AG09309 (cell line): ENCODE measurements at regions not wholly inside any gene's neighbourhood (a gene's known extent, or its start where the extent isn't known, plus 50 kb on each side); places are given as distances from the start of the nearest gene placed in this dataset.

ENCODE experiments used
- DNase-seq: peaks from one replicate; pipeline ENCODE4 v3.0.0-alpha.2; 2010; ENCODE audit warnings: low read depth
- H3K4me3 ChIP-seq: 2 replicates; pipeline ENCODE4 v1.5.1; 2011; ENCODE audit warnings: mild to moderate bottlenecking, low read depth, low read length, moderate library complexity; ENCODE audit not compliant: control insufficient read depth
- CTCF ChIP-seq: IDR thresholded peaks from 2 replicates; pipeline ENCODE4 v1.5.1; 2011; ENCODE audit warnings: mild to moderate bottlenecking, low read depth, low read length, inconsistent platforms; ENCODE audit not compliant: insufficient read depth, control insufficient read depth; ENCODE audit errors: missing control alignments

- no peak for TF ChIP-seq CTCF
- no peak overlapping the region for H3K4me3 ChIP-seq
- DNase-seq: no peak
Observed at GRCh38 chr9:16039988-16040761, 487.3 kb downstream of the CCDC171 start.

- no peak overlapping the region for H3K4me3 ChIP-seq
- DNase-seq: no peak
- no peak for TF ChIP-seq CTCF
Observed at GRCh38 chr9:16043756-16044578, 491.1 kb downstream of the CCDC171 start.

GRCh38 chr9:16044579-16044881 is 491.7 kb downstream of the CCDC171 start:
- no peak for DNase-seq
- no peak for TF ChIP-seq CTCF

GRCh38 chr9:16045651-16046280 is 492.9 kb downstream of the CCDC171 start:
- no peak overlapping the region for H3K4me3 ChIP-seq
- TF ChIP-seq CTCF: no peak
- DNase-seq: no peak

More at GRCh38 chr9:16044579-16044881, 491.7 kb downstream of the CCDC171 start:
- no peak overlapping the region for H3K4me3 ChIP-seq

- H3K4me3 ChIP-seq: no peak overlapping the region
- no peak for DNase-seq
- no peak for TF ChIP-seq CTCF
Observed at GRCh38 chr9:16046713-16047112, 493.9 kb downstream of the CCDC171 start.

- DNase-seq: no peak
- no peak overlapping the region for H3K4me3 ChIP-seq
- TF ChIP-seq CTCF: no peak
Observed at GRCh38 chr9:16048129-16048528, 495.3 kb downstream of the CCDC171 start.
